AG10803 (cell line): ENCODE measurements at regions not wholly inside any gene's neighbourhood (a gene's known extent, or its start where the extent isn't known, plus 50 kb on each side); places are given as distances from the start of the nearest gene placed in this dataset.
"Not testable (repeated sequence)": the region's sequence is repeated elsewhere in the genome, so short reads cannot be mapped to it uniquely, and the experiment has no call there.

Experiments used
- DNase-seq: peaks from one replicate; pipeline ENCODE4 v3.0.0; 2010; ENCODE audit warnings: low read depth
- H3K4me3 ChIP-seq: 2 replicates; pipeline ENCODE4 v1.5.1; 2011; ENCODE audit warnings: mild to moderate bottlenecking, low read length, control low read depth
- CTCF ChIP-seq: conservative IDR thresholded peaks from 2 replicates; pipeline ENCODE4 v1.5.1; 2011; ENCODE audit warnings: mild to moderate bottlenecking, low read length, control low read depth, inconsistent platforms

DNA sequence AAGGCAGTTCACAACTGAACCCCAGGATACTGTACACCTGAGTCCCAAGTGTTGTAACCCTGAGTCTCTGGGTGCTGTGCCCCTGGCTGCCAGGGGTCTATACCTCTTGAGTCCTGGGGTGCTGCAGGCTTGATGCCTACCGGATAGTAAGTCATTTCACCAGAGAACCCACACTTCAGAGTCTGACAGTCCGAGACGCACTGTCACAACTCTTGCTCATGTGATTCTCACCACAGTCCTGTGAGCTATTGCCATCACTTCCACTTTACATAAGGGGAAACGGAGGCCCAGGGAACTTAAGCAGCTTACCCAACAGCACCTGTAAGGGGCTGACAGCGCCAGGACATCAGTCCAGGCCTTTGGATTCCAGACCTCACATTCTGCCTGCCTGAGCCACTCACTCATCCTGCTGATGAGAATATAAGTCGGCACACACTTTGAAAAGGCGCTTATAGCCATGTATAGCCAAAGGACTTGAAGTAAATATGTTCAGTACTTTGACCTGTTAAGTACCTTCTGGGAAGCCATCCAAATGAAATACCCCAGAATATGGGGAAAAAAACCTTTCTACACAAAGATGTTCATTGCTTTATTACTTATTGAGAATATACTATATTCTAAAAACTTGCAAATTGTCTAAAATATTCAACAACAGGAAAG, 180.7 kb upstream of the ID2 start:
- DNase-seq, result no peak
- TF ChIP-seq CTCF, result no peak
- no peak overlapping the region for H3K4me3 ChIP-seq

DNA sequence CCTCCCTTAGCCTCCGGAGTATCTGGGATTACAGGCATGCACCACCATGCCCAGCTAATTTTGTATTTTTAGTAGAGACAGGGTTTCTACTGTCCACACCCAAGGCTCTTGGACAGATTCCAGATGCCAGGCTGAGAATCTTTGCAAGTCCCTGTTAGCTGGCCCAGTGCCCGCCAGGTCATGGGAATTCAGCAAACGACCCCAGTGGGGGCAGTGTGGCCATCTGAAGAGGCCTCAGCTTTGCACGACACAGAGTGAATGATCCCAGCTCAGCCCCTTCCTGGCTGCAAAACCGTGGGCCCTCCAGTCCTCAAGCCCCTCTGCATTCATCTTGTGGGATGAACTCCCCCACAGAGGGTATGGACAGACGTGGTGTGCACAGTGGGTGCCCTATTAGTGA, 179.5 kb upstream of the ID2 start:
- TF ChIP-seq CTCF, result no peak
- DNase-seq, result no peak
- H3K4me3 ChIP-seq, result no peak overlapping the region

DNA sequence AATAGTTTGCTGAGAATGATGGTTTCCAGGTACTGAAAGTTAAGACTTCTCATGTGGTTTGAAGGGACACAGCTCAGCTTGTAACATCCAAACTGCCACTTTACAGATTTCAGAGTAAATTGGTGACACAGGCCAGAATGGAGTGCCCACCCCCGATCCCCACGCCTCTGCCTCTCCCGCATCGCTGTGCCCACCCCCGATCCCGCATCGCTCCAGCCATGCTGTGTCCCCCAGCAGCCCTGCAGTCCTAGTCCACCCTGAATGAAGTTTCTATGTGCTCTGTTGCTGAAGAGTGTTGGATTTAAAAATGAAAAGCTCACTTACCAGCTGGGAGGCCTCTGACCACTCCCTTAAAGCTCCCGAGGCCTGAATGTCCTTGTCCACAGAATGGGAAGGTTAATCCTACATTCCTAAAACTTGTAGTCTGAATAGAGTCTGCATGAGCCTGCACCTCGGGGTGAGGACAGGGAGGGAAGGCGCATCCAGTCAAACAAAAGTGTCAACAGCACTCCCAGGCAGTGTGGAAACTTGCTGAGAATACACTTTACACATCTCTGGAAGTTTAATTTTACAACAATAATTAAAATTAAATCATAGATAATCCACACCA, 176.4 kb upstream of the ID2 start:
- H3K4me3 ChIP-seq, result no peak overlapping the region
- TF ChIP-seq CTCF, result no peak
- no peak for DNase-seq

- no peak for DNase-seq
- no peak for TF ChIP-seq CTCF
These were observed 175.1 kb upstream of the ID2 start for GRCh38 chr2:8506746-8507145.

DNA sequence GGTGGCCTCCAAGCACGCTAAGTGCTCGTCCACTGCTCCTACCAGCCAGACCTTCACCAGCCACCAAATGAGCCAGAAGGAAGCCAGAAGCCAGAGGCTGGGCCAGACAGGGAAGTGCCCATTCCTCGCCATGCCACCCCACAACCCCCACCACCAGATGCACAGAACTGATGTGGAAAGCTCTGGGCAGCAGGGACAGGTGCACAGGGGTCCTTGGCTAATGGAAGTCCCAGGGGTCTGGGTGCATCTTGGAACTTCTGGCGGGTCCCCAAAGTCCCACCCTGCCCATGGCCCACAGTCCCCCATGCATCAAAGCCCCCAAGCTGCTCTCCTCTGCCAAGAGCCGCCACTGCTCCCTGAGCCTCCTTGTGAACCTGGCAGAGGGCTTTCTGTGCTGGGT, 173.1 kb upstream of the ID2 start:
- no peak for DNase-seq
- no peak overlapping the region for H3K4me3 ChIP-seq
- TF ChIP-seq CTCF, result no peak

More at GRCh38 chr2:8506746-8507145, 175.1 kb upstream of the ID2 start:
- H3K4me3 ChIP-seq, result no peak overlapping the region

DNA sequence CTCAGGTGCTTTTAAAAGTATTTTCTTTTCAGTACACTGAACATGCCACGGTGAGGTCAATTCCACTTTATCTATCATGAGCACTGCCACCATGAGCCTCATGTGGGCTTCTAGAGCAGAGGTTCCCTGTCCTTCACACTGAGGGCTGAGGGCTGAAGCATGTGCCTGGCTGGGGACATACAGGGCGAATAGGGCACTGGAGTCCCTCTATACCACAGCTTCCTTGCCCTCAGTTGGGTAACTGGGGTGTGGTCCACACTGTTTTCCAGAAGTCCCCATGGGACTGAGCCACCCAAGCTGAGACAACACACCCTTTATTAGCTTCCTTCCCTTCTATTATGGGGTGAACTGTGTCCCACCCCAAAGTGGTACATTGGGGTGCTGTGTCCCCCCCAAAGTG, 172.2 kb upstream of the ID2 start:
- no peak for TF ChIP-seq CTCF
- no peak overlapping the region for H3K4me3 ChIP-seq
- no peak for DNase-seq

- DNase-seq, H3K4me3 ChIP-seq: not testable (repeated sequence)
These were observed 171.8 kb upstream of the ID2 start for GRCh38 chr2:8510055-8510454.
